Psoas muscle (tissue), 7 donors: ENCODE measurements at regions not wholly inside any gene's neighbourhood (a gene's known extent, or its start where the extent isn't known, plus 50 kb on each side); places are given as distances from the start of the nearest gene placed in this dataset.
A peak's percentile ranks its signal among the peaks of the same experiment; 100 is the strongest.

ENCODE experiments used
- ATAC-seq, 4 donors: fragments of 200-7000 bp; cut with Tn5 transposase; one replicate each; pipeline ENCODE4 v1.9.1; 2020; ENCODE audit warnings: moderate library complexity in 3 of 4, mild to moderate bottlenecking in 2 of 4
- DNase-seq, 2 donors: peaks; one replicate each; pipeline ENCODE4 v3.0.0-alpha.2; 2020
- H3K27ac ChIP-seq: fragments of 200-600 bp; one replicate; pipeline ENCODE4 v1.8.0; 2022
- H3K27me3 ChIP-seq, 3 donors: fragments of 200-600 bp in 1 of 3; one replicate each; pipeline versions ENCODE4 v1.6.1 to v1.8.0; 2013 to 2022; ENCODE audit warnings: low read length in 2 of 3, mild to moderate bottlenecking in 2 of 3, moderate library complexity in 1 of 3; ENCODE audit not compliant: insufficient read depth in 3 of 3
- H3K36me3 ChIP-seq, 2 donors: fragments of 200-600 bp in 1 of 2; one replicate each; pipeline versions ENCODE4 v1.6.1 to v1.8.0; 2013 to 2022; ENCODE audit warnings: low read depth in 1 of 2, mild to moderate bottlenecking in 1 of 2, moderate library complexity in 1 of 2; ENCODE audit not compliant: insufficient read depth in 1 of 2
- H3K4me1 ChIP-seq: fragments of 200-600 bp; one replicate; pipeline ENCODE4 v1.8.0; 2022
- H3K4me3 ChIP-seq: fragments of 200-600 bp; one replicate; pipeline ENCODE4 v1.8.0; 2022; ENCODE audit warnings: mild to moderate bottlenecking
- H3K9me3 ChIP-seq: fragments of 200-600 bp; one replicate; pipeline ENCODE4 v1.8.0; 2022
- CTCF ChIP-seq: fragments of 200-600 bp; IDR thresholded peaks from one replicate; pipeline ENCODE4 v1.8.0; 2022; ENCODE audit warnings: antibody characterized with exemption
- WGBS, 3 donors: extraction: QIAGEN DNeasy Blood & Tissue Kit; methylation state at CpG; one replicate each; pipeline versions ENCODE4 v1.1.6 to v1.1.7; 2013; 5-methylcytosine and 5-hydroxymethylcytosine counted together
- intact Hi-C, 2 donors: fragments of 100-400 bp; cut with DNase I; formaldehyde crosslinking; loops; one replicate each; pipeline versions ENCODE4 v1.11.0 to v1.14.2; 2022
- donor health status: healthy with polysubstance abuse.
- donor health status: DM: no; HTN: no; CAD: no; lungs with moderate emphysema.
- donor health status: Bipolar disorder and iron deficiency.
- donor health status: healthy.
- donor health status: DM: yes; HTN: yes; CAD: no.
- donor health status: DM: no; HTN: no; CAD: no.
- donor health status: DM: yes; HTN: yes; CAD: no.

GRCh38 chr12:46489951-46490388, 117.4 kb upstream of the SLC38A2 start:
- H3K9me3 ChIP-seq: no peaks in the 10 kb centered on the region
- intact Hi-C loops: loop anchor here in 1 of 2 donors (5.0 kb wide), 1 partner anchor 32 kb away; no protein-coding TSS in a partner anchor
- no peak for DNase-seq
- no peak overlapping the region for H3K4me3 ChIP-seq
- no peak overlapping the region for H3K27ac ChIP-seq
- TF ChIP-seq CTCF: no peak
- WGBS, 3 donors: 28 to 53% (median 36%) methylated on average over 5 of the region's 5 CpGs
- no peaks in the 10 kb centered on the region for H3K36me3 ChIP-seq
- peak in 2 of 4 donors; percentile 47 to 49 for ATAC-seq
- no peaks in the 10 kb centered on the region for H3K27me3 ChIP-seq
- peaks cover 28% of the 10 kb centered on the region for H3K4me1 ChIP-seq

DNA sequence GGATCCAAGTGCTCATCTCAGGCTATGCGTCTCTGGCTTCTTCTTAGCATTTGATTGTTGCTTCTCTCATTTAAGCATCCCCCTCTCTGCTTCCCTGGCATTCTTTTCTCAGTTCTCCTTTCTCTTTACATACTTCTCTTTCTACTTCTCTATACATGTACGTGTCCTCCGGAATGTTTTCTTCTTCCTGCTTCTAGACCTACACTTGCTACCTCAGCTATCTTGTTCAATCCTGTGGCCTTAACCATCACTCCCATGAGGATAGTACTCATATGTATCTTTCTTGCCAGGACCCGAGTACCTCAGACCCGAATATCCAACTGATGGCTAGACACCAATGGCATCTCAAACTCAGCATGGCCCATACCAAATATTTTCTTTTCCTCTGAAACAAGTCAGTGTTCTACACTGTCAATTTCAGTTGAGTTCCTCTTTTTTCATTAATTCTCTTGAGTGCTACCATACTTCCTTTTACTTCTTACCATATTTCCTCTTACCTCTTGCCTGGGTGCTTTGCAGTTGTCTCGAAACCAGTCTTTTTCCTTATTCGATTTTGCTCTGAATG, 115.1 kb upstream of the SLC38A2 start:
- intact Hi-C loops: loop anchor here in 1 of 2 donors (5.0 kb wide), 1 partner anchor 35 kb away; no protein-coding TSS in a partner anchor
- Histone ChIP-seq H3K9me3 (no peaks in the 10 kb centered on the region), H3K27me3 (no peaks in the 10 kb centered on the region), H3K36me3 (no peaks in the 10 kb centered on the region), H3K4me1 (peaks cover 19% of the 10 kb centered on the region), H3K4me3 (no peak overlapping the region), H3K27ac (no peak overlapping the region)
- no peak for DNase-seq
- no peak for ATAC-seq
- 88 to 98% (median 91%) methylated on average over 7 of the region's 7 CpGs for WGBS, 3 donors
- no peak for TF ChIP-seq CTCF

DNA sequence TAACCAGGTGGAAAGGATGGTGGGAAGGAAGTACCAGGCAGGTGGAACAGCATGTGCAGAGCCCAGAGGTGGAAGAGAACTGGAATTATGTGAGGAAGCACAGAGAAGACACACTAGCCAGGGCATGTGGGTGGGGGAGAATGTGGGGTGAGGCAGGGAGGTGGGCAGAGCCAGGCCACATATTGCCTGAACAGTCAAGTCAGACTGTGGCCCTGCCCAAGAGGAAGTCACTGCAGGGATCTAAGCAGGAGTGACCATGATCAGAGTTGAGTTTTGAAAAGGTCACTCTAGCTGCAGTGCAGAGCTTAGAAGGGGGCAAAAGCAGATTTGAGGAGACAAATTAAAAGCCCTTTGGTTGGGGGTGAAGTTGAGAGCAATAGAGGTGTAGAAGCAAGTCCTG, 114.0 kb upstream of the SLC38A2 start:
- intact Hi-C loops: loop anchor here in 1 of 2 donors (5.0 kb wide), 1 partner anchor 36 kb away; no protein-coding TSS in a partner anchor
- H3K9me3 ChIP-seq: no peaks in the 10 kb centered on the region
- H3K4me1 ChIP-seq: peaks cover 19% of the 10 kb centered on the region
- no peak overlapping the region for H3K27ac ChIP-seq
- H3K36me3 ChIP-seq: no peaks in the 10 kb centered on the region
- TF ChIP-seq CTCF: no peak
- H3K4me3 ChIP-seq: no peak overlapping the region
- no peaks in the 10 kb centered on the region for H3K27me3 ChIP-seq
- no peak for ATAC-seq
- DNase-seq: no peak

DNA sequence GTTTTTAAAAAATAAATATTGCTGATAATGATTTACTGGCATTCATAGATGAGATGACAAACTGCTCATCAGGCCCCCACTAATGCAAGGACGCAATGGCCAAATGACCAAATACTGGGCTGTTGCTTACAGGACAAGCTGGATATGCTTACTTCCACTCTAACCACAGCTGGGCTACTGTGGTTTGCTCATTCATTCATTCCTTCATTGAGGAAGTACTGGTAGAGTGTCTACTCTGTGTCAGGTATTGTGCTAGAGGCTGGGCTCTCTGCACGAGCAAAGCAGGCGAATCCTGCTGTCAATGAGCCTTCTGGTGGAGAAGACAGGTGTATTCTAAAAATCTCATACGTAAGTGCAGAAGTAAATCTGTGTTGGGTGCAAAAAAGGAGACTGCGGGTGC, 113.3 kb upstream of the SLC38A2 start:
- H3K36me3 ChIP-seq: no peaks in the 10 kb centered on the region
- intact Hi-C loops: loop anchor here in 1 of 2 donors (5.0 kb wide), 1 partner anchor 36 kb away; no protein-coding TSS in a partner anchor
- H3K4me1 ChIP-seq: peaks cover 14% of the 10 kb centered on the region
- no peak for TF ChIP-seq CTCF
- DNase-seq (no peak), ATAC-seq (no peak)
- H3K4me3 ChIP-seq: no peak overlapping the region
- 91 to 96% (median 94%) methylated on average over 5 of the region's 5 CpGs for WGBS, 3 donors
- no peaks in the 10 kb centered on the region for H3K27me3 ChIP-seq
- H3K9me3 ChIP-seq: no peaks in the 10 kb centered on the region
- no peak overlapping the region for H3K27ac ChIP-seq
